Left lung (tissue), 4 donors: ENCODE measurements at regions not wholly inside any gene's neighbourhood (a gene's known extent, or its start where the extent isn't known, plus 50 kb on each side); places are given as distances from the start of the nearest gene placed in this dataset.

Experiments used
- ATAC-seq: fragments of 200-7000 bp; cut with Tn5 transposase; one replicate; pipeline ENCODE4 v1.9.1; 2020; ENCODE audit warnings: moderate library complexity
- DNase-seq, 4 donors: peaks; one replicate each; pipeline ENCODE4 v3.0.0-alpha.2; 2013 to 2020
- H3K27ac ChIP-seq, 2 donors: fragments of 200-600 bp; sonication (generic) in 1 of 2; one replicate each; pipeline versions ENCODE4 v1.5.0 to v1.8.0; 2020 to 2021
- H3K27me3 ChIP-seq, 2 donors: fragments of 200-600 bp; sonication (generic) in 1 of 2; one replicate each; pipeline versions ENCODE4 v1.5.0 to v1.8.0; 2020 to 2021
- H3K36me3 ChIP-seq, 2 donors: fragments of 200-600 bp; sonication (generic) in 1 of 2; one replicate each; pipeline versions ENCODE4 v1.5.0 to v1.8.0; 2020 to 2021
- H3K4me1 ChIP-seq, 2 donors: fragments of 200-600 bp; one replicate each; pipeline ENCODE4 v1.8.0; 2021
- H3K4me3 ChIP-seq, 2 donors: fragments of 200-600 bp; sonication (generic) in 1 of 2; one replicate each; pipeline versions ENCODE4 v1.5.0 to v1.8.0; 2020 to 2021; ENCODE audit warnings: mild to moderate bottlenecking in 1 of 2
- H3K9me3 ChIP-seq, 2 donors: fragments of 200-600 bp; sonication (generic) in 1 of 2; one replicate each; pipeline versions ENCODE4 v1.5.0 to v1.8.0; 2020 to 2021
- CTCF ChIP-seq, 2 donors: fragments of 200-600 bp; sonication (generic) in 1 of 2; IDR thresholded peaks; one replicate each; pipeline versions ENCODE4 v1.5.0 to v1.8.0; 2021; ENCODE audit warnings: antibody characterized with exemption in 2 of 2
- intact Hi-C, 2 donors: fragments of 100-400 bp; cut with DNase I; formaldehyde crosslinking; loops; one replicate each; pipeline versions ENCODE4 v1.11.2 to v1.14.2; 2022
- donor health status: DM: no; HTN: yes; CAD: no.
- donor health status: DM: no; HTN: no; CAD: no.

DNA sequence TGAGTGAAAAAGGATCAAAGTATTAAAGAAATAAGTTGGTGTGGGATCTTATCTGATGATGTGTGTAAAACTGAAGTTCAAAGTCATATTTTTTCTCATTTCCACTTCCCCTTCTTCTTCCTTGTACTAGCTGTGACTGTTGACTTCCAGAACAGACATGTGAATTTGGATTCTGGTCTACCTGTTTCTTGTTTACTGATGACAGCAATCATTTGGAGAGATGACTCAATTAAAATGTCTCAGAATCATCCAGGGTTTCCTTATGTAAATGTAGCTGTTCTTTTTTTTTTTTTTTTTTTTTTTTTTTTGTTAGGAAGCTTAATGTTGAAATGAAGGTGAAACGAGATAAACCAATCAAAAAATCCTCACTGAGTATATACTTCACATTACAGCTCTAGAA is 819.9 kb upstream of the PIK3C3 start:
- ATAC-seq = no peak
- H3K4me1 ChIP-seq = no peaks in the 10 kb centered on the region
- no peaks in the 10 kb centered on the region for H3K36me3 ChIP-seq
- H3K4me3 ChIP-seq = no peak overlapping the region
- DNase-seq = no peak
- no peaks in the 10 kb centered on the region for H3K27me3 ChIP-seq
- TF ChIP-seq CTCF (IDR thresholded peaks at IDR 0.05) = no peak
- H3K9me3 ChIP-seq = no peaks in the 10 kb centered on the region
- no peak overlapping the region for H3K27ac ChIP-seq
- intact Hi-C loops = no loop called here

- no peaks in the 10 kb centered on the region for H3K36me3 ChIP-seq
These were observed 820.6 kb upstream of the PIK3C3 start for GRCh38 chr18:41134426-41134825.

GRCh38 chr18:41131050-41131449 is 824.0 kb upstream of the PIK3C3 start:
- Histone ChIP-seq H3K27me3 (no peaks in the 10 kb centered on the region), H3K4me3 (no peak overlapping the region), H3K36me3 (no peaks in the 10 kb centered on the region), H3K9me3 (no peaks in the 10 kb centered on the region), H3K4me1 (no peaks in the 10 kb centered on the region), H3K27ac (no peak overlapping the region)
- intact Hi-C loops = no loop called here
- no peak for TF ChIP-seq CTCF (IDR thresholded peaks at IDR 0.05)
- ATAC-seq (no peak), DNase-seq (no peak)

More at GRCh38 chr18:41134426-41134825, 820.6 kb upstream of the PIK3C3 start:
- intact Hi-C loops = no loop called here
- no peak for DNase-seq
- Histone ChIP-seq H3K27me3 (no peaks in the 10 kb centered on the region), H3K9me3 (no peaks in the 10 kb centered on the region), H3K4me3 (no peak overlapping the region), H3K27ac (no peak overlapping the region), H3K4me1 (no peaks in the 10 kb centered on the region)
- no peak for TF ChIP-seq CTCF (IDR thresholded peaks at IDR 0.05)
- no peak for ATAC-seq

- ATAC-seq (no peak), DNase-seq (no peak)
- H3K27ac ChIP-seq = no peak overlapping the region
- no peak overlapping the region for H3K4me3 ChIP-seq
- no peaks in the 10 kb centered on the region for H3K27me3 ChIP-seq
- H3K36me3 ChIP-seq = no peaks in the 10 kb centered on the region
- no peaks in the 10 kb centered on the region for H3K4me1 ChIP-seq
- H3K9me3 ChIP-seq = no peaks in the 10 kb centered on the region
- intact Hi-C loops = no loop called here
- TF ChIP-seq CTCF (IDR thresholded peaks at IDR 0.05) = no peak
These were observed 826.5 kb upstream of the PIK3C3 start for GRCh38 chr18:41128545-41128944.

GRCh38 chr18:41128126-41128525 is 826.9 kb upstream of the PIK3C3 start:
- no peaks in the 10 kb centered on the region for H3K4me1 ChIP-seq
- ATAC-seq = no peak
- no peaks in the 10 kb centered on the region for H3K27me3 ChIP-seq
- no peak for DNase-seq
- intact Hi-C loops = no loop called here
- H3K27ac ChIP-seq = no peak overlapping the region
- TF ChIP-seq CTCF (IDR thresholded peaks at IDR 0.05) = no peak
- no peaks in the 10 kb centered on the region for H3K9me3 ChIP-seq
- H3K4me3 ChIP-seq = no peak overlapping the region
- no peaks in the 10 kb centered on the region for H3K36me3 ChIP-seq
